ENCODE measurements at regions not wholly inside any gene's neighbourhood (a gene's known extent, or its start where the extent isn't known, plus 50 kb on each side); places are given as distances from the start of the nearest gene placed in this dataset.

- peak; percentile 27 for DNase-seq
Observed at GRCh38 chr13:47111499-47111898, 214.6 kb upstream of the HTR2A start.

GRCh38 chr13:47110833-47111240 is 214.0 kb upstream of the HTR2A start:
- DNase-seq: no peak

DNA sequence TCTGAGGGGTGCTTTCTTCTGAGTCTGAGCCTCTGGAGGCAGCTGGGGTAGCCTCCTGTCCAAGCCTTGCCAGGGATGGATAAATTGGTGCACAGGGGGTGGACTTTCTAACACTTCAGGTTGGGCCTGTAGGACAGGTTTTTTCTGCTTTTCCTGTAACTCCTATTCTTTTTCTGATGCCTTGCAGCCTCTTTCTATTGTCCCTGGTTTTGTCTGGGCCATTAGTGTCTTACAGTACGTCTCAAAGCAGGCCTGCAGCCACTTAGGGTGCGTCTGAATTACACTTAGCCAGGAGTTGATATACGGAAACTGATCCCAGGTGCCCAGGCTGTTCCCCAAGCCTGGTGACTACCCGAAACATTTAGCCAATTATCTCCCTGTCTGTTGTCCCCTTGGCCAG is 213.3 kb upstream of the HTR2A start:
- no peak for DNase-seq

DNA sequence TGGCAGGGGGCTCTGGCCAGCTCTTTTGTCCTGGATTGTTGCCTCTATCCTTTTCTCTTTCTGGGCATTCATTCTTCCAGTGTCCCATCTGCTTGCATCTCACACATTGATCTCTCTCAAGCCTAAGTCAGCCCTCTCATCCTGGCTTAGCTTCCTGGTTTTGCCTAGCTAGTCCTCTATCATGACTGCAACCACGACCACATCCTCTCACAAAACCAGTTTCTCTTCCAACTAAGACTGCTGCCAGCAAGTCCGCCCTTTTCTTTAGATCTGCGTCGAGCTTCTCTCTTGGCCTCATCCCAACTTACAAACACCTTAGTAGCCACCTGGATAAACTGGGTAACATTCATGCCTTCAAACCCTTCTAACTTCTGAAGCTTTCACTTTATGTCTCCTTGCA is 212.2 kb upstream of the HTR2A start:
- peak; percentile 26 for DNase-seq

DNA sequence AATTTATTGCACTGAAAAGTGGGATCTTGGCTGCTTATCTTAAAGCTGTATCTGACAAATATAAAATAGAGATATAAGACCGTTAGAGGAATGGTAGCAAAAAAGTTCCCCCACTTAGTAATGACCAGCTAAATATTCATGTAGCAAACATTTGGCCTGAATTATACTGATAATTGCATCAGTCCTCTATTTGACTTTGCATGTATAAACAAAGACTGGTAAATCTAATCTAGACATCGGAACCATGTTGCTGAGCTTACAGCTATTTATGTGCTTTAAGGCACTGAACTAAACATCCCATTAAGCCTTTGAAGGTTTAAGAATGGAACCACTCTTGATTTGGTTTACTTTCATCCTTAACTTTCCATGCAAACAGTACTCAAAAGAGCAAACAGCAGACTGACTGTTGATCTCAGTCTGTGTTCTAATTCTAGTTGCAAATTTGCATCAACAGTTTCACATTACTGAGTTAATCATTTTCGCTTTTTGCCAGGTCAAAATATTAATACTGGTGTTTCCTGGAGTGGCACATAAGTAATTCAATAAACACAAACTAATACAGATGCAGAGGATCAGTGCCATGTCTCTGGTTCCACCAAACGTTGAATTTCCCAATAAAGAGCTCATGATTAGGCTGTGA is 203.5 kb upstream of the HTR2A start:
- no peak for DNase-seq

DNA sequence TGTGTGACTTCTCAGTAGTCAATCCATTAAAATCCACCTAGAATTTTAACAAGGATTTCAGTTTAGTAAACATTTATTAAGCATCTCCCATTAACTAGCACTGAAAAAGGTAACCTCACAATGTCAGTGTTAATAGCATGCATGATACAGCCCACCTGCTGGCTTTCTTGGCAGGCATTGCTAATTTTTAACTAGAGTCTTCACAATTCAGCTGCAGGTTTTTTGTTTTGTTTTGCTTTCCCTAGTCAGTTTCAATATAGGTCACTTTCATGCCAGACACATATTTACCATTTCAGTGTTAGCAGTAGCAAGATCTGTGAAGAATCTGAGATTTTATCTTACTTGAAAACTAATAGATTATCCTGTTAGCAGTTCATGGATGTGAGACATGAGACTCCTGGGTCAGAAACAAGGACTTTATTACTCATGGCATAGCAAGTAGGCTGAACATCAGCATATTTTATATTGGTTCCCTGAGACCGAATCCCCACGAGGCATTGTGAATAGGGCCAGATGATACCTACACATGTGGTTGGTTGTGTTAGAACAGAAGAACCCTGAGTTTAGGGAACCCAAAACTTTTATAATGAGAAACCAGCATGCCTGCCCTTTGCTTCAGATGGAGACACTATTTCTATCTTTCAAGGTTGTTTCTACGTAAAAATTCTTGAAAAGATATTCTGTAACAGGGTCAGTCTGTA is 198.0 kb upstream of the HTR2A start:
- DNase-seq: no peak

DNA sequence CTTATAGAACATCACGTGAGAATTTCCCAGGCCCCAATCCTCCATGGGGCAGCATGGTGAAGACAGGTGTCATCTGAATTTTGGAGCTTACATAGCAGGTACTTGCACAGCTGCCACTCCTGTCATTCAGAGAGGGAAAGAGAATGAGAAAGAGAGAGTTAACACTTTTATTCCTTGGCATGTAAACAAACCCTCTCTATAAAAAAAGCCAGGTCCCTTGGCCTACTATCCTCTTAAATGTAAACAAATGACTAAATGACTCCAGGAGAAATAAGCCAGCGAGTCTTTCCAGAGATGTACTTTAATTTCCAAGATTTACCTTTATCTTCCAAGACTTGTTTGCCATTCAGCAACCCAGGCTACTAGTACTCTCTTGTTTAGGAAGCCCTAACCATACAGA is 195.3 kb upstream of the HTR2A start:
- no peak for DNase-seq

DNA sequence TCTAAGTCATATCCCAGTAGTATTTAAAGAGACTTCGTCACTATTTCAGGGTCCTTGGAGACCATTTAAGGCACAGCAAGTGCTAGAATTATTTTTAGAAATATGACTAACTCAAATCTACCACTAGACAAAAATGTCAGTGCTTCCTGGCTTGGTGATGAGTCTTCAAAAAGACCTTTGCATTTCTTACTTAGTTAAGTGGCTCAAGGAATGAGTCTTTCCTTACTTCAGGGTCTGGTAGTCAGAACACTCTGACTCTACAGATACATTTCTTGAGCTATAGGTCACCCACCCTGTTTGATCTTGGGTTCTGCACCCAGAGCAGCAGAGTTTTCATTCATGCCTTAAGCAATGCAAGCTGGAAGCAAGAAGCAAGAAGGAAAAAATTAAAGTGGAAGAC is 191.0 kb upstream of the HTR2A start:
- DNase-seq: no peak

GRCh38 chr13:47087241-47087640 is 190.4 kb upstream of the HTR2A start:
- DNase-seq: no peak

- no peak for DNase-seq
Observed at GRCh38 chr13:47085346-47085745, 188.5 kb upstream of the HTR2A start.

DNA sequence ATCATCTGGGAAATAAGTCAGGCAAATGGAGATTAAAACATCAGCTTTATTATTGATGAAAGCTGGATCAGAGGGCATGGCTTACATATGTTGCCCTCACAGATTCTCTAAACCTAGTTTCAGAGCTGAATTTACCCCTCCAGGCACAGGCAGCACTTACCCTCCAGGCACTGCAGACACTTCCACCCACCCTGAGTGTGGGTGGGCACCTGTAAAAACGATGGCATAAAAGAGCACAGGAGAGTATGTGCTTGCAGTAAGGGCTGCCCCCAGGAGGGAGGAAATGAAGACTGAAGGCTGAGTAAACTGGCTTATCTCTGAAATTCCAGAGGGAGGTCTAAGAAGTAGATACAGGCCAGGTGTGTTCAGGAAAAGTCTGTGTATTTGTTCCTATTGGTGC is 185.0 kb upstream of the HTR2A start:
- no peak for DNase-seq

DNA sequence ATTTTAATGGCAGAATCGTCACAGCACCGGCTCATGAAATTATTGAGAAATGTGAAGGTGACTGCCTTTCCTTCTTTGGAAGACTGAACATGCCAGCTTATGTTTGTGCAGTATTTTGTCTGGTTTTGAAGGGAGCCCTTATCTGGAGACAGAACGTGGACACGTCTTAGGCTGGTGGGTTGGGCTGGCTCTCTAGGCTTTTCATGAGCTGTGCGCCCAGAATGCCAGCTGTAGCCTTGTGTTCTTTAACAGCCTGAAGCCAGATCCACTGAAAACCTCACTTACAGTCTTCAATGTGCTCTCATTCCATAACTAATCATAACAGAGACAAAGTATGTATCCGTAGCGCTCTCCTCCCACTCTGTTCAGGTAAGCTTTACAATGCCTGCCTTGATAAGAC is 184.4 kb upstream of the HTR2A start:
- DNase-seq: no peak

DNA sequence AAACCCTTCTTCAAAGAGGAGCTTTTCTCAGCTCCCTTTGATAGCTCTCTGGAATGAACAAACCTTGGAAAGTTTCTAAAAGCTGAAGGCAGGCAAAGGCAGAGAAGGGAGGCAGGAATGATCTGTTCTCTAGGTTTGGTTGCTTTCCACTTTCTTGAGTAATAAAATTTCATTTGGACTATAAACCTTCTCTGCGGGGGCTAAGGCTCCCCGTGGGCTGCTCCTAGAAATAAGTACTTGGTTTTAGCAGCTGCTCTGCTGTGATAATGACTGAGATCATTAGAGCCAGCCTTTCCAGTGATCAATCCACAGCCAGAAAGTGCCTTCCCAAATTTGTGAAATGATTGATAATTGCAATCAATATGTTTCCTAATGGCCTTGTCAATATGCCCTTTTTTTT is 183.8 kb upstream of the HTR2A start:
- DNase-seq: no peak

- no peak for DNase-seq
Observed at GRCh38 chr13:47076500-47076899, 179.6 kb upstream of the HTR2A start.

DNA sequence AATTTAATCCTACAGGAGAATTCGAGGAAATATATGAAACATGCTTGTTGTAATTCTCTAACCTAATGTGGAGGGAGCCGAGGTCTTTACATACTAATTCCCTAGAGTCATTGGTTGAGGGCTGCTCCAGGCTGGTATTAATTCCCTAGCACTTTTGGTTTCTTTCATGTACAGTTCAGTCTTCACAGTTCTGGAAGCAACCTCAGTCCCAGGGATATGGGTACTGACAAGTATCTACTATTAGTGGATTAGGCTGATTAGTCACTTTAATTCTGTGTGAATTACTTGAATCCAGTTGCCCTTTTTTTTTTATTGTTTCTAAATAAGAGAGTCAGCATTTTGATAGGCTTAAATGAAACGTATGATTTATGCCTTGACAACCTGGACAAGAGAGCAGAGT is 172.3 kb upstream of the HTR2A start:
- no peak for DNase-seq

- DNase-seq: no peak
Observed at GRCh38 chr13:47067306-47067705, 170.5 kb upstream of the HTR2A start.

DNA sequence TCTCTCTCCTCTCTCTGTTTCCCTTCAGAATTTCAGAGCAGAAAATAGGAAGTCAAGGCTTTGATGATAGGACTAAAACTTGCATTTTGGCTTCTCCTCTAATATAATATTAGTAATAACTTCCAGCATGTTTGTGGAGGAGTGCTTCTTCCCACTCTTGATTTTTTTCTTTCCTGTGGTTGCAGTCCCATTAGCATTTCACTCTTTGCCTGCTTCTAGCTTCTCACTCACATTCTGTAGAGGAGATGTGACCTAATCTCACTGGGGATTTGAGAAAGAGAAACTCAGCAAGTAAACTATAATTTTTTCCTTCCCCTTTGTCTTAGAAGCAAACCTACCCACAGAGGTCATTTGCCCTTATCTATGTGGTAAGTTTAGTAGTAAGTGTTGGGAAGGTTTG is 169.4 kb upstream of the HTR2A start:
- peak; percentile 59 for DNase-seq

- no peak for DNase-seq
Observed at GRCh38 chr13:47064381-47064780, 167.5 kb upstream of the HTR2A start.

DNA sequence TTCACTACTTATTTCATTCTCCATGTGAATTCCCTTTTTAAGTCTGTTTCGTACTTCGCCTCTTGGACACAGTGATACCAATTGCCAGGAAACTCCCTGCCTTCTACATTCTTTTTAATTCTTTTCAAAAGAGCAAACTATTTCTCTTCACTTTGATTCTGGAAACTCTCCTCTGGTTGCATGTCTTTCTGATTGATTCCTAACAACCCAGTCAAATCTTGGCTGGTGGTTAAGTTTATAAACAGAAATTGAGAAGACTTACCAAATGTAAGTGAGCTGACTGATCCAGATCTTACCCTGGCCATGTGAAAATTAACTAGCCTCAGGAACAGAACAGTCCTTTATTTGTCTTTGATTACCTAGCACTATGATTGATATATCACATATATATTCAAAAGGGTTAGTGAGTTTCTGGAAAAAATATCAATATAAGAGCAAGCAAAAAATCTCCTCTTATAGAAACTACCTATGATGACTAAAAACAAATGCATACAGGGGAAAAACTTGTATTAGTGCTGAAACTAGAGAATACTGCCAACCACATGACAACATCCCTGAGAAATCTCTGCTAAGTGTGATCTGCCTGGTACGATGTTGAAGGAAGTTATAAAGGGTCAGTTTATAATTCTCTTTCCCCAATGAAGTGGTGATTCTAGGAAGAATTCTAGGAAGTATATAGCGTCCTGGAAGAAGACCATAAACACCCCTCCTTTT is 152.6 kb upstream of the HTR2A start:
- no peak for DNase-seq

- no peak for DNase-seq
Observed at GRCh38 chr13:47046706-47047105, 149.9 kb upstream of the HTR2A start.

DNA sequence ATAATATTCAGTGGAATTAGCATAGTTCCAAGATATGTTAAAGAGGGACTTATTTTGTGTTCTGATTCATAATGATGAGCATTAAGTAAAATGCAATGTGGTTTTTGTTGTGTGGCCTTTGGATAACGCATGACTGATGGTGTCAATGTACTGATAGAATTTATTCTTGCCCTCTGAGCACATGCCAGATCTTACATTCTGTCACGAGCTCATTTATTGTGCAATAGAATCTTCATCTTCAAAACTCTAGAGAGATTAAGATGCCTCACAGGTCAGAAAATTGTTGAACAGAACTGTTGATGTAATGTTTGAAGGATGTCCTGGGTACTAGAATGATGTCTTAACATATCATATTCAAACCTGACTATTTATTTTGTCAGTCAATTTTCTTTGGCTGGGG is 148.0 kb upstream of the HTR2A start:
- DNase-seq: no peak

- no peak for DNase-seq
Observed at GRCh38 chr13:47039106-47039505, 142.3 kb upstream of the HTR2A start.

GRCh38 chr13:47038188-47038587 is 141.3 kb upstream of the HTR2A start:
- no peak for DNase-seq

DNA sequence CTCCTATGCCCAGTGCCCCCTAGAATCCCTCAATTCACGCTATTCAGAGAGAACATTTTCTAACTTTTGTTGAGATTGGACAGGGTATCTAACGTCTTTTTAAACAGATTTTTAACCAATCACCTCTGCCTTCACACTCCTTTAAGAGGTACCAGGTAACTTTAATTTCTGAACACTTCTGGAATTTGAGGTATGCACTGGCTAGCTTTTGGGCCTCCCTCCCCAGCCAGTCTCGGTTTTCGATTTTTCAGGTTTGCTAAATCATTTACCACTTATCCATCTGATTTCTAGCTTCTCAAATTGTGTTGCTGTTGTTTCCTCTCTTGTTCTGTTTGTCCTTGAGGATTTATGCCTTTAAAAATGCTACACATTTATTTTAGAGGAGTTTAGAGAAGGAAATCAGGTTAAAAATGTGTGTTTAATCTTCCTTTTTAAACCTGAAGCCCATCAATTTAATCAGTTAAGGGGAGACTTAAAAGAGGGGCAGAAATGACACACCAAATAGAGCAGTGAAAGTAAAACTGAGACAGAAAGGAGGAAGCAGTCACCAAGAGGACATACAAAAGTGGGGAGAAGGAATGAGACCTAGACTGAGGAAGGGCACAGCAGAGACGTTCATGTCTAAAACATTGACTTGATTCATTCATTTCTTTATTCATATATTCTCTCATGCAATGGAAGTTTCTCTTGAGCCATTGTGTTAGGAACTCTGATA is 139.6 kb upstream of the HTR2A start:
- DNase-seq: no peak
